CD4-positive, alpha-beta T cell (primary cell): ENCODE measurements at regions not wholly inside any gene's neighbourhood (a gene's known extent, or its start where the extent isn't known, plus 50 kb on each side); places are given as distances from the start of the nearest gene placed in this dataset.

Experiments
- ATAC-seq: fragments of 200-7000 bp; cut with Tn5 transposase; one replicate; pipeline ENCODE4 v1.10.0; 2022; ENCODE audit warnings: mild to moderate bottlenecking; ENCODE audit not compliant: poor library complexity
- CTCF ChIA-PET: fragments of 350-600 bp; sonication (Branson Sonifier 250); formaldehyde crosslinking; loops from one replicate; lab custom pipeline; 2021; ENCODE audit warnings: antibody characterized with exemption, inconsistent platforms; lab: Charles Lee
- POLR2A ChIA-PET: fragments of 350-600 bp; sonication (Branson Sonifier 250); formaldehyde crosslinking; loops from one replicate; lab custom pipeline; 2021; ENCODE audit warnings: antibody characterized with exemption, inconsistent platforms; lab: Charles Lee
- DNase-seq, 14 experiments: peaks; one replicate each; pipeline ENCODE4 v3.0.0-alpha.2; 2013 to 2020; ENCODE audit warnings: mixed read lengths in 2 of 14
- H3K27ac ChIP-seq, 2 donors: one replicate each; pipeline versions ENCODE4 v1.5.1 to v1.7.0; 2013; ENCODE audit warnings: low read length in 2 of 2, low read depth in 1 of 2, mild to moderate bottlenecking in 1 of 2
- H3K27me3 ChIP-seq, 2 experiments: 1 replicate in 1 of 2; 2 replicates in 1 of 2; pipeline versions ENCODE4 v1.6.1 to v1.7.0; 2013; ENCODE audit warnings: low read length in 2 of 2, control low read depth in 1 of 2, mild to moderate bottlenecking in 1 of 2, moderate library complexity in 1 of 2; ENCODE audit not compliant: insufficient read depth in 2 of 2, control insufficient read depth in 1 of 2
- H3K36me3 ChIP-seq: one replicate; pipeline ENCODE4 v1.6.1; 2013; ENCODE audit warnings: low read length, control low read depth; ENCODE audit not compliant: insufficient read depth
- H3K4me1 ChIP-seq: one replicate; pipeline ENCODE4 v1.6.1; 2013; ENCODE audit warnings: low read length, control low read depth; ENCODE audit not compliant: insufficient read depth
- H3K4me3 ChIP-seq: one replicate; pipeline ENCODE4 v1.5.1; 2013; ENCODE audit warnings: mild to moderate bottlenecking, low read length, moderate library complexity
- H3K9me3 ChIP-seq, 2 experiments: 1 replicate in 1 of 2; 2 replicates in 1 of 2; pipeline versions ENCODE4 v1.6.1 to v1.7.0; 2013; ENCODE audit warnings: low read length in 2 of 2, mild to moderate bottlenecking in 2 of 2, control low read depth in 1 of 2, moderate library complexity in 1 of 2; ENCODE audit not compliant: control insufficient read depth in 1 of 2, insufficient read depth in 1 of 2
- H3K27ac Mint-ChIP-seq: one replicate; pipeline ENCODE4 v1.8.0; 2020; ENCODE audit warnings: mixed read lengths
- H3K27me3 Mint-ChIP-seq: one replicate; pipeline ENCODE4 v1.8.0; 2021; ENCODE audit warnings: mixed read lengths
- H3K36me3 Mint-ChIP-seq: one replicate; pipeline ENCODE4 v1.8.0; 2021; ENCODE audit warnings: low read depth, mixed read lengths
- H3K4me1 Mint-ChIP-seq: one replicate; pipeline ENCODE4 v1.8.0; 2021; ENCODE audit warnings: low read depth, mixed read lengths
- H3K4me3 Mint-ChIP-seq: one replicate; pipeline ENCODE4 v1.8.0; 2020; ENCODE audit warnings: mild to moderate bottlenecking, mixed read lengths
- H3K9me3 Mint-ChIP-seq: one replicate; pipeline ENCODE4 v1.8.0; 2020; ENCODE audit warnings: mixed read lengths
- CTCF ChIP-seq: fragments of 200-600 bp; IDR thresholded peaks from one replicate; pipeline ENCODE4 v1.8.0; 2022; ENCODE audit warnings: antibody characterized with exemption, mild to moderate bottlenecking
- intact Hi-C, 2 experiments: fragments of 100-400 bp; cut with DNase I in 1 of 2; cut with micrococcal nuclease in 1 of 2; formaldehyde crosslinking; loops; one replicate each; pipeline versions ENCODE4 v1.15.1 to v1.9.0; 2023 to 2025; cut with DNase I, micrococcal nuclease

GRCh38 chr3:116630494-116630893 is 79.1 kb upstream of the TUSC7 start:
- Mint-ChIP-seq H3K36me3 (no peaks in the 10 kb centered on the region), H3K4me1 (no peaks in the 10 kb centered on the region), H3K27ac (no peak overlapping the region), H3K27me3 (no peaks in the 10 kb centered on the region), H3K4me3 (no peak overlapping the region), H3K9me3 (peaks cover 18% of the 10 kb centered on the region)
- no peak for TF ChIP-seq CTCF
- H3K4me3 ChIP-seq: no peak overlapping the region
- no peaks in the 10 kb centered on the region for H3K36me3 ChIP-seq
- H3K27me3 ChIP-seq: no peaks in the 10 kb centered on the region
- H3K4me1 ChIP-seq: no peaks in the 10 kb centered on the region
- ATAC-seq (no peak), DNase-seq (no peak)
- intact Hi-C loops: no loop called here
- ChIA-PET POLR2A (no interaction called here), CTCF (no interaction called here)
- H3K9me3 ChIP-seq: no peaks in the 10 kb centered on the region
- H3K27ac ChIP-seq: no peak overlapping the region

- H3K4me1 ChIP-seq: no peaks in the 10 kb centered on the region
- H3K36me3 Mint-ChIP-seq: no peaks in the 10 kb centered on the region
- no peak overlapping the region for H3K27ac Mint-ChIP-seq
- no peak overlapping the region for H3K4me3 ChIP-seq
- peaks cover 3% of the 10 kb centered on the region for H3K9me3 Mint-ChIP-seq
- no peaks in the 10 kb centered on the region for H3K36me3 ChIP-seq
- H3K9me3 ChIP-seq: no peaks in the 10 kb centered on the region
- TF ChIP-seq CTCF: no peak
- ATAC-seq: no peak
- no peak for DNase-seq
- H3K4me3 Mint-ChIP-seq: no peak overlapping the region
- H3K27me3 ChIP-seq: no peaks in the 10 kb centered on the region
- H3K4me1 Mint-ChIP-seq: no peaks in the 10 kb centered on the region
- H3K27me3 Mint-ChIP-seq: no peaks in the 10 kb centered on the region
- H3K27ac ChIP-seq: no peak overlapping the region
- intact Hi-C loops: loop anchor here in 1 of 2 experiments (10.0 kb wide), 1 partner anchor 675 kb away; no protein-coding TSS in a partner anchor
- ChIA-PET POLR2A (no interaction called here), CTCF (no interaction called here)
These were observed 69.9 kb upstream of the TUSC7 start for GRCh38 chr3:116639641-116640040.

GRCh38 chr3:116640109-116640508 is 69.5 kb upstream of the TUSC7 start:
- no peaks in the 10 kb centered on the region for H3K9me3 ChIP-seq
- ChIA-PET CTCF (no interaction called here), POLR2A (no interaction called here)
- no peak overlapping the region for H3K4me3 Mint-ChIP-seq
- DNase-seq (no peak), ATAC-seq (no peak)
- H3K9me3 Mint-ChIP-seq: peaks cover 3% of the 10 kb centered on the region
- intact Hi-C loops: loop anchor here in 1 of 2 experiments (10.0 kb wide), 1 partner anchor 675 kb away; no protein-coding TSS in a partner anchor
- no peaks in the 10 kb centered on the region for H3K27me3 ChIP-seq
- no peak overlapping the region for H3K27ac Mint-ChIP-seq
- H3K4me1 ChIP-seq: no peaks in the 10 kb centered on the region
- H3K27ac ChIP-seq: no peak overlapping the region
- no peaks in the 10 kb centered on the region for H3K36me3 Mint-ChIP-seq
- no peaks in the 10 kb centered on the region for H3K4me1 Mint-ChIP-seq
- no peaks in the 10 kb centered on the region for H3K27me3 Mint-ChIP-seq
- no peak for TF ChIP-seq CTCF
- no peak overlapping the region for H3K4me3 ChIP-seq
- no peaks in the 10 kb centered on the region for H3K36me3 ChIP-seq
